K562 (cell line): ENCODE measurements at regions not wholly inside any gene's neighbourhood (a gene's known extent, or its start where the extent isn't known, plus 50 kb on each side); places are given as distances from the start of the nearest gene placed in this dataset.

Source experiments
- ATAC-seq: fragments of 200-7000 bp; cut with Tn5 transposase; 3 replicates; pipeline ENCODE4 v1.9.1; 2020; ENCODE audit warnings: moderate library complexity
- BruUV-seq: library from RNA; stranded (reverse); fragments of 400-500 nt; replicated peaks from 2 replicates; lab custom pipeline; 2021; lab: Mats Ljungman, UMichigan
- CTCF ChIA-PET: fragments of 300-600 bp; formaldehyde crosslinking; extraction: SDS; loops from one replicate; lab custom pipeline; 2021; ENCODE audit warnings: low intra/inter-chr PET ratio; lab: Yijun Ruan, JAX
- POLR2A ChIA-PET: fragments of 300-600, 350-650 bp; sonication (Branson Sonifier 250); formaldehyde crosslinking; extraction: SDS; loops from one replicate; lab custom pipeline; 2021; ENCODE audit warnings: antibody characterized with exemption, inconsistent platforms; lab: Yijun Ruan, JAX
- DNase-seq, 4 experiments: peaks; one replicate each; pipeline versions ENCODE4 v3.0.0 to v3.0.0-alpha.2; 2011 to 2018; ENCODE audit warnings: low spot score in 3 of 4, mixed read lengths in 3 of 4; ENCODE audit errors: extremely low read depth in 1 of 4
- FAIRE-seq: peaks from 2 replicates; lab custom pipeline; 2011; peaks lifted over from hg19 to GRCh38; lab: Jason Lieb, UNC
- H2AFZ ChIP-seq: 2 replicates; pipeline ENCODE4 v1.6.0; 2011; ENCODE audit warnings: low read depth, low read length, control low read depth, inconsistent platforms
- H3K27ac ChIP-seq: fragments of 200-600 bp; 3 replicates; pipeline ENCODE4 v1.8.0; 2011; ENCODE audit warnings: low read depth, mild to moderate bottlenecking, control low read depth, inconsistent platforms, low read length, moderate library complexity, mixed read lengths; ENCODE audit errors: extremely low read depth
- H3K27me3 ChIP-seq, 2 experiments: fragments of 300-600 bp in 1 of 2; 2 replicates in 1 of 2; 3 replicates in 1 of 2; pipeline versions ENCODE4 v1.6.0 to v1.8.0; 2011; ENCODE audit warnings: inconsistent platforms in 2 of 2, low read length in 2 of 2, mild to moderate bottlenecking in 1 of 2, mixed read lengths in 1 of 2, moderate library complexity in 1 of 2; ENCODE audit not compliant: control insufficient read depth in 2 of 2, insufficient read depth in 2 of 2
- H3K36me3 ChIP-seq: fragments of 300-600 bp; 3 replicates; pipeline ENCODE4 v1.8.0; 2011; ENCODE audit warnings: mild to moderate bottlenecking, low read length, inconsistent platforms; ENCODE audit not compliant: control insufficient read depth, insufficient read depth
- H3K4me1 ChIP-seq, 2 experiments: fragments of 200-600 bp in 1 of 2; replicated peaks in 1 of 2; 2 replicates in 1 of 2; 3 replicates in 1 of 2; pipeline versions ENCODE4 v1.5.1 to v1.8.0; 2011; ENCODE audit warnings: inconsistent platforms in 2 of 2, low read length in 2 of 2, mild to moderate bottlenecking in 1 of 2, mixed read lengths in 1 of 2, moderate library complexity in 1 of 2; ENCODE audit not compliant: control insufficient read depth in 2 of 2, insufficient read depth in 2 of 2
- H3K4me2 ChIP-seq: 2 replicates; pipeline ENCODE4 v1.6.1; 2011; ENCODE audit warnings: low read length, control low read depth, inconsistent platforms, mixed read lengths; ENCODE audit not compliant: insufficient read depth
- H3K4me3 ChIP-seq: fragments of 200-600 bp; sonication (generic), shearing (Covaris generic); 2 replicates; pipeline ENCODE4 v1.5.1; 2016; ENCODE audit warnings: control low read depth, inconsistent platforms
- H3K79me2 ChIP-seq: fragments of 200-600 bp; 3 replicates; pipeline ENCODE4 v1.8.0; 2011; ENCODE audit warnings: low read length, inconsistent platforms; ENCODE audit not compliant: control insufficient read depth, insufficient read depth
- H3K9ac ChIP-seq, 2 experiments: 2 replicates each; pipeline versions ENCODE4 v1.6.0 to v1.6.1; 2011; ENCODE audit warnings: low read depth in 2 of 2, low read length in 2 of 2, control low read depth in 1 of 2, inconsistent platforms in 1 of 2, mild to moderate bottlenecking in 1 of 2, mixed read lengths in 1 of 2; ENCODE audit not compliant: insufficient read depth in 1 of 2
- H3K9me1 ChIP-seq: one replicate; pipeline ENCODE4 v1.6.0; 2011; ENCODE audit warnings: inconsistent platforms, mild to moderate bottlenecking, low read length, moderate library complexity; ENCODE audit not compliant: control insufficient read depth, insufficient read depth
- H3K9me3 ChIP-seq: replicated peaks from 2 replicates; pipeline ENCODE4 v1.5.1; 2011; ENCODE audit warnings: low read depth, low read length, inconsistent platforms; ENCODE audit not compliant: control insufficient read depth, insufficient read depth
- H4K20me1 ChIP-seq: replicated peaks from 2 replicates; pipeline ENCODE4 v1.6.1; 2011; ENCODE audit warnings: low read length, inconsistent platforms, mixed read lengths; ENCODE audit not compliant: control insufficient read depth, insufficient read depth
- ARID1B ChIP-seq: fragments of 450-650 bp; IDR thresholded peaks from 2 replicates; pipeline ENCODE4 v1.6.1; 2016; ENCODE audit warnings: antibody characterized with exemption, mild to moderate bottlenecking, inconsistent platforms
- CBX8 ChIP-seq: fragments of 200-600 bp; sonication (generic); IDR thresholded peaks from 2 replicates; pipeline ENCODE4 v1.6.1; 2012; ENCODE audit warnings: borderline replicate concordance, mixed run types, low read depth, mild to moderate bottlenecking, moderate library complexity, mixed read lengths, low read length, control low read depth, inconsistent platforms; ENCODE audit not compliant: poor library complexity, severe bottlenecking; ENCODE audit errors: extremely low read depth
- CTBP1 ChIP-seq: fragments of 450-650 bp; IDR thresholded peaks from 2 replicates; pipeline ENCODE4 v1.6.1; 2016; ENCODE audit warnings: borderline replicate concordance
- GATAD2B ChIP-seq: fragments of 450-650 bp; IDR thresholded peaks from 2 replicates; pipeline ENCODE4 v1.6.1; 2017; ENCODE audit warnings: mild to moderate bottlenecking, borderline replicate concordance
- TCF7 ChIP-seq: sonication (generic); IDR thresholded peaks from 2 replicates; pipeline ENCODE4 v1.6.1; 2016; ENCODE audit warnings: antibody characterized with exemption, borderline replicate concordance
- ZNF395 ChIP-seq: fragments of 200-800 bp; sonication (Bioruptor generic); IDR thresholded peaks from 2 replicates; pipeline ENCODE4 v1.6.1; 2017; ENCODE audit warnings: missing genetic modification characterization, missing compliant biosample characterization
- WGBS: fragments of 100-300 bp; shearing (Covaris generic); methylation state at CpG from one replicate; pipeline ENCODE4 v1.1.6; 2016; ENCODE audit warnings: low coverage, mixed read lengths; ENCODE audit not compliant: insufficient coverage; ENCODE audit errors: missing lambda C conversion rate; 5-methylcytosine and 5-hydroxymethylcytosine counted together
- in situ Hi-C: fragments of 300-500 bp; cut with MboI; formaldehyde crosslinking; loops from 4 replicates; pipeline ENCODE4 v1.15.0; 2018; ENCODE audit warnings: inconsistent platforms, mixed read lengths
- intact Hi-C: fragments of 100-400 bp; cut with micrococcal nuclease; formaldehyde crosslinking; loops from 2 replicates; pipeline ENCODE4 v1.14.2; 2022
- TF ChIP-seq, protein P1 (sequence below): fragments of 450-650 bp; IDR thresholded peaks from 2 replicates; pipeline ENCODE4 v1.6.1; 2016; ENCODE audit warnings: mild to moderate bottlenecking, moderate library complexity

- H4K20me1 ChIP-seq, result no peaks in the 10 kb centered on the region
- no peak for ATAC-seq
- H3K9me1 ChIP-seq, result no peaks in the 10 kb centered on the region
- CTCF ChIA-PET, result no interaction called here
- BruUV-seq, result no TSS peak
- H2AFZ ChIP-seq, result no peak overlapping the region
- H3K79me2 ChIP-seq, result peaks cover 4% of the 10 kb centered on the region; the same call in 1 of the 3 replicates
- no peaks in the 10 kb centered on the region for H3K9me3 ChIP-seq
- peaks cover 27% of the 10 kb centered on the region; the same call in 2 of the 3 replicates for H3K36me3 ChIP-seq
- H3K27ac ChIP-seq, result no peak overlapping the region
- POLR2A ChIA-PET, result interaction anchor here (0.6 to 1.5 kb wide), 7 partner anchors 9 to 134 kb away, joined by 3 to 5 read pairs (median 5); no protein-coding TSS in a partner anchor
- H3K4me1 ChIP-seq, result peaks cover 42 to 47% of the 10 kb centered on the region in 2 experiments
- H3K4me2 ChIP-seq, result no peak overlapping the region
- intact Hi-C loops, result loop anchor here (5.0 kb wide), 1 partner anchor 60 kb away; no protein-coding TSS in a partner anchor
- no peak overlapping the region for H3K9ac ChIP-seq
- H3K4me3 ChIP-seq, result no peak overlapping the region
- FAIRE-seq, result no peak
- in situ Hi-C loops, result no loop called here
- no peaks in the 10 kb centered on the region for H3K27me3 ChIP-seq
- DNase-seq, result no peak
- 73% methylated on average over 4 of the region's 4 CpGs for WGBS
- TF ChIP-seq, protein P1, sequence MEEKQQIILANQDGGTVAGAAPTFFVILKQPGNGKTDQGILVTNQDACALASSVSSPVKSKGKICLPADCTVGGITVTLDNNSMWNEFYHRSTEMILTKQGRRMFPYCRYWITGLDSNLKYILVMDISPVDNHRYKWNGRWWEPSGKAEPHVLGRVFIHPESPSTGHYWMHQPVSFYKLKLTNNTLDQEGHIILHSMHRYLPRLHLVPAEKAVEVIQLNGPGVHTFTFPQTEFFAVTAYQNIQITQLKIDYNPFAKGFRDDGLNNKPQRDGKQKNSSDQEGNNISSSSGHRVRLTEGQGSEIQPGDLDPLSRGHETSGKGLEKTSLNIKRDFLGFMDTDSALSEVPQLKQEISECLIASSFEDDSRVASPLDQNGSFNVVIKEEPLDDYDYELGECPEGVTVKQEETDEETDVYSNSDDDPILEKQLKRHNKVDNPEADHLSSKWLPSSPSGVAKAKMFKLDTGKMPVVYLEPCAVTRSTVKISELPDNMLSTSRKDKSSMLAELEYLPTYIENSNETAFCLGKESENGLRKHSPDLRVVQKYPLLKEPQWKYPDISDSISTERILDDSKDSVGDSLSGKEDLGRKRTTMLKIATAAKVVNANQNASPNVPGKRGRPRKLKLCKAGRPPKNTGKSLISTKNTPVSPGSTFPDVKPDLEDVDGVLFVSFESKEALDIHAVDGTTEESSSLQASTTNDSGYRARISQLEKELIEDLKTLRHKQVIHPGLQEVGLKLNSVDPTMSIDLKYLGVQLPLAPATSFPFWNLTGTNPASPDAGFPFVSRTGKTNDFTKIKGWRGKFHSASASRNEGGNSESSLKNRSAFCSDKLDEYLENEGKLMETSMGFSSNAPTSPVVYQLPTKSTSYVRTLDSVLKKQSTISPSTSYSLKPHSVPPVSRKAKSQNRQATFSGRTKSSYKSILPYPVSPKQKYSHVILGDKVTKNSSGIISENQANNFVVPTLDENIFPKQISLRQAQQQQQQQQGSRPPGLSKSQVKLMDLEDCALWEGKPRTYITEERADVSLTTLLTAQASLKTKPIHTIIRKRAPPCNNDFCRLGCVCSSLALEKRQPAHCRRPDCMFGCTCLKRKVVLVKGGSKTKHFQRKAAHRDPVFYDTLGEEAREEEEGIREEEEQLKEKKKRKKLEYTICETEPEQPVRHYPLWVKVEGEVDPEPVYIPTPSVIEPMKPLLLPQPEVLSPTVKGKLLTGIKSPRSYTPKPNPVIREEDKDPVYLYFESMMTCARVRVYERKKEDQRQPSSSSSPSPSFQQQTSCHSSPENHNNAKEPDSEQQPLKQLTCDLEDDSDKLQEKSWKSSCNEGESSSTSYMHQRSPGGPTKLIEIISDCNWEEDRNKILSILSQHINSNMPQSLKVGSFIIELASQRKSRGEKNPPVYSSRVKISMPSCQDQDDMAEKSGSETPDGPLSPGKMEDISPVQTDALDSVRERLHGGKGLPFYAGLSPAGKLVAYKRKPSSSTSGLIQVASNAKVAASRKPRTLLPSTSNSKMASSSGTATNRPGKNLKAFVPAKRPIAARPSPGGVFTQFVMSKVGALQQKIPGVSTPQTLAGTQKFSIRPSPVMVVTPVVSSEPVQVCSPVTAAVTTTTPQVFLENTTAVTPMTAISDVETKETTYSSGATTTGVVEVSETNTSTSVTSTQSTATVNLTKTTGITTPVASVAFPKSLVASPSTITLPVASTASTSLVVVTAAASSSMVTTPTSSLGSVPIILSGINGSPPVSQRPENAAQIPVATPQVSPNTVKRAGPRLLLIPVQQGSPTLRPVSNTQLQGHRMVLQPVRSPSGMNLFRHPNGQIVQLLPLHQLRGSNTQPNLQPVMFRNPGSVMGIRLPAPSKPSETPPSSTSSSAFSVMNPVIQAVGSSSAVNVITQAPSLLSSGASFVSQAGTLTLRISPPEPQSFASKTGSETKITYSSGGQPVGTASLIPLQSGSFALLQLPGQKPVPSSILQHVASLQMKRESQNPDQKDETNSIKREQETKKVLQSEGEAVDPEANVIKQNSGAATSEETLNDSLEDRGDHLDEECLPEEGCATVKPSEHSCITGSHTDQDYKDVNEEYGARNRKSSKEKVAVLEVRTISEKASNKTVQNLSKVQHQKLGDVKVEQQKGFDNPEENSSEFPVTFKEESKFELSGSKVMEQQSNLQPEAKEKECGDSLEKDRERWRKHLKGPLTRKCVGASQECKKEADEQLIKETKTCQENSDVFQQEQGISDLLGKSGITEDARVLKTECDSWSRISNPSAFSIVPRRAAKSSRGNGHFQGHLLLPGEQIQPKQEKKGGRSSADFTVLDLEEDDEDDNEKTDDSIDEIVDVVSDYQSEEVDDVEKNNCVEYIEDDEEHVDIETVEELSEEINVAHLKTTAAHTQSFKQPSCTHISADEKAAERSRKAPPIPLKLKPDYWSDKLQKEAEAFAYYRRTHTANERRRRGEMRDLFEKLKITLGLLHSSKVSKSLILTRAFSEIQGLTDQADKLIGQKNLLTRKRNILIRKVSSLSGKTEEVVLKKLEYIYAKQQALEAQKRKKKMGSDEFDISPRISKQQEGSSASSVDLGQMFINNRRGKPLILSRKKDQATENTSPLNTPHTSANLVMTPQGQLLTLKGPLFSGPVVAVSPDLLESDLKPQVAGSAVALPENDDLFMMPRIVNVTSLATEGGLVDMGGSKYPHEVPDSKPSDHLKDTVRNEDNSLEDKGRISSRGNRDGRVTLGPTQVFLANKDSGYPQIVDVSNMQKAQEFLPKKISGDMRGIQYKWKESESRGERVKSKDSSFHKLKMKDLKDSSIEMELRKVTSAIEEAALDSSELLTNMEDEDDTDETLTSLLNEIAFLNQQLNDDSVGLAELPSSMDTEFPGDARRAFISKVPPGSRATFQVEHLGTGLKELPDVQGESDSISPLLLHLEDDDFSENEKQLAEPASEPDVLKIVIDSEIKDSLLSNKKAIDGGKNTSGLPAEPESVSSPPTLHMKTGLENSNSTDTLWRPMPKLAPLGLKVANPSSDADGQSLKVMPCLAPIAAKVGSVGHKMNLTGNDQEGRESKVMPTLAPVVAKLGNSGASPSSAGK, result no peak
- TF ChIP-seq GATAD2B (no peak), CTBP1 (no peak), ZNF395 (CRISPR knock-in tag) (no peak), CBX8 (no peak), ARID1B (no peak), TCF7 (no peak)
Measured at GRCh38 chr6:15077006-15077405, 168.9 kb upstream of the JARID2 start.
